HUES48 (cell line): ENCODE measurements at regions not wholly inside any gene's neighbourhood (a gene's known extent, or its start where the extent isn't known, plus 50 kb on each side); places are given as distances from the start of the nearest gene placed in this dataset.

Experiments
- H3K27ac ChIP-seq: one replicate; pipeline ENCODE4 v1.7.0; 2013; ENCODE audit warnings: low read depth, low read length, inconsistent platforms
- H3K27me3 ChIP-seq: 2 replicates; pipeline ENCODE4 v1.6.1; 2013; ENCODE audit warnings: mild to moderate bottlenecking, low read length; ENCODE audit not compliant: control insufficient read depth, insufficient read depth
- H3K36me3 ChIP-seq: 2 replicates; pipeline ENCODE4 v1.6.1; 2013; ENCODE audit warnings: low read length; ENCODE audit not compliant: control insufficient read depth, insufficient read depth
- H3K4me1 ChIP-seq: 2 replicates; pipeline ENCODE4 v1.6.1; 2013; ENCODE audit warnings: mild to moderate bottlenecking, low read length; ENCODE audit not compliant: control insufficient read depth, insufficient read depth
- H3K4me3 ChIP-seq: 2 replicates; pipeline ENCODE4 v1.5.1; 2013; ENCODE audit warnings: mild to moderate bottlenecking, low read depth, low read length
- H3K9ac ChIP-seq: 2 replicates; pipeline ENCODE4 v1.6.1; 2013; ENCODE audit warnings: mild to moderate bottlenecking, low read depth, low read length, moderate library complexity
- H3K9me3 ChIP-seq: 2 replicates; pipeline ENCODE4 v1.6.1; 2013; ENCODE audit warnings: low read length; ENCODE audit not compliant: control insufficient read depth, insufficient read depth

DNA sequence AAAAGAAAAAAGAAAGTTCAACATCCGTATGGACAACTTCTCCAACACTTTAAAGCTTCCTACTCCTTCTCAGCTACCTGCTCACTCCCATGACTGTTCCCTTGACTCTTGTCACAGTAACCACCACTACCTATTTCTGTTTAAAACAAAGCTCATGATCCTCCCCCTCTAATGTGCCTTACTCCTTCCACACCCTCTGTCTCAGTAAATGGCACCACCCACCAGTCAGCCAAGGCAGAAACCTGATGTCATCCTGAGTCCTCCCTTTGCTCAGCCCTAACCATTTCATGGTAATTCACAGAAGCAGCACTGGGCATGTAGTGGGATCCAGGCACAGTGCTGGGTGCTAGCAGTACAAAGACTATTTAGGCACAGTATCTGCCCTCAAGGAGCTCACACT lies 63.0 kb upstream of the PPM1J start:
- Histone ChIP-seq H3K4me1 (no peaks in the 10 kb centered on the region), H3K36me3 (no peaks in the 10 kb centered on the region), H3K27ac (no peak overlapping the region), H3K4me3 (no peak overlapping the region), H3K27me3 (no peaks in the 10 kb centered on the region; the same call in 1 of the 2 replicates), H3K9ac (no peak overlapping the region), H3K9me3 (peaks cover 5% of the 10 kb centered on the region)

DNA sequence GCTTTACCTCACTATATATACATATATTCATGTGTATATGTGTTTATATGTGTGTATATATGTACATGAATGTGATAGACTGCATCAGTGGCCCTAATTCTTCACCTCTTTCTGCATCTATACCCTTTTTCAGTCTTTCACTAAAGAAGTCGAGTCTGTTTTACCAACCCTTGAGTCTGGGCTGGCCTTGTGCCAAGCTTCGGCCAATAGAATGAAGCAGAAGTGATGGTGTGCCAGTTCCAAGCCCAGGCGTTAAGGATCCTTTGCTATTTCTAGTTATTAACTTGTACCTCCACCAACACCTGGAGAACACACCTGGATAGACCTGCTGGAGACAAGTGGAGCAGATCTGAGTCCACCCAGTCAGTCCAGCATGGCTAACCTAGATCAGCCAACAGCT lies 61.6 kb upstream of the PPM1J start:
- Histone ChIP-seq H3K36me3 (no peaks in the 10 kb centered on the region), H3K27ac (no peak overlapping the region), H3K9me3 (peaks cover 3% of the 10 kb centered on the region; the same call in 1 of the 2 replicates), H3K9ac (no peak overlapping the region), H3K27me3 (no peaks in the 10 kb centered on the region; the same call in 1 of the 2 replicates), H3K4me1 (no peaks in the 10 kb centered on the region), H3K4me3 (no peak overlapping the region)

DNA sequence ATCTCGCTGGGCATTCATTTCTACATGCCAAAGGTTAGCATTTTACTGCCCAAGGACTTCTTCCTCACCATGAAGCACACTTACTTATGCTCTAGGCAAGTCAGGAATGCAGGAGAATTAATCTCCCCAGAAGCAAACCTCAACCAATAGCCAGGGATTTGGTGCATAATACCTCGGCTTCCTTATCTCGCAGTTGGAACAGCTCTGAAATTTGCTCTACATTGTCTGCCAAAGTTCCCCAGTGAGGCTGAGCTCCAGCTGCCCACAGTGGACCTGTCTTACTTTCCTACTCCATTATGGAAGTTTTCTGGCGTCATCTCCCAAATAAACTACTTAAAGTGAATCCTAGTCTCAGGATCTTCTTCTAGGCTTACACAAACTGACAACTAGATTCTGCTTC lies 57.6 kb upstream of the PPM1J start:
- Histone ChIP-seq H3K27ac (no peak overlapping the region), H3K36me3 (no peaks in the 10 kb centered on the region), H3K9ac (no peak overlapping the region), H3K27me3 (no peaks in the 10 kb centered on the region), H3K4me3 (no peak overlapping the region), H3K9me3 (peaks cover 3% of the 10 kb centered on the region; the same call in 1 of the 2 replicates), H3K4me1 (no peaks in the 10 kb centered on the region)

DNA sequence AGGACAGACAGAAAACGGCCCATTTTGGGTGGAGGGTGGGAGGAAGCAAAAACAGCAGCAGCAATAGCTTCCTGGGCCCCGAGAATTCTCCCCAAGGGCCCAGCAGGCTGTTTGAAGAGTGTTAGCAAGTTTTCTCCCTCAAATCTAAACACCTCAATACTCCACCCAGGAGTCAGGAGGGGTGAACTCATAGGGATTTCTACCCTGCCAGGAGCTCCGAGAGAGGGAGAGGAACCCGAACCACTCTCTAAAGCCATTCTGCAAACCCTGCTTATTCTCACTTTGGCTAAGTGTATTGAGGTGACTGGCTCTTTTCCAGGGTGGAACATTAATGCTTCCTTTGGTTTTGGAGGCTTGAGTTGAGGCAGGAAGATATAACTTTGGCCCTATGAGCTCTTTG lies 55.6 kb upstream of the PPM1J start:
- no peaks in the 10 kb centered on the region for H3K4me1 ChIP-seq
- H3K9ac ChIP-seq = no peak overlapping the region
- H3K9me3 ChIP-seq = peaks cover 3% of the 10 kb centered on the region; the same call in 1 of the 2 replicates
- no peaks in the 10 kb centered on the region for H3K27me3 ChIP-seq
- no peak overlapping the region for H3K4me3 ChIP-seq
- H3K36me3 ChIP-seq = no peaks in the 10 kb centered on the region
- no peak overlapping the region for H3K27ac ChIP-seq

DNA sequence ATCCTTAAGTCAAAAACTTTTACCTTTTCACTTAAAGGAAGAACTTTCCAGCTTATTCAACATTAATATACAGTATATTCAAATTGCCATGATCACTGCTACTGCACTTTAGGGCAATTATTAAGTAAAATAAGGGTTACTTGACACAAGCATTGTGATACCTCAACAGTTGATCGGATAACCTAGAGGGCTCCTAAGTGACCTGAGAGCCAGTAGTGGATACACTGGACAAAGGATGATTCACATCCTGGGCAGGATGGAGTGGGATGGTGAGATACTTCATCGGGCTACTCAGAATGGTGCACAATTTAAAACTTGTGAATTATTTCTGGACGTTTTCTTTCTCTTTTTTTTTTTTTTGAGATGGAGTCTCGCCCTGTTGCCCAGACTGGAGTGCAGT lies 54.5 kb upstream of the PPM1J start:
- H3K4me3 ChIP-seq = no peak overlapping the region
- H3K27me3 ChIP-seq = no peaks in the 10 kb centered on the region
- H3K4me1 ChIP-seq = no peaks in the 10 kb centered on the region
- H3K36me3 ChIP-seq = no peaks in the 10 kb centered on the region
- H3K27ac ChIP-seq = no peak overlapping the region
- H3K9ac ChIP-seq = no peak overlapping the region
- peaks cover 3% of the 10 kb centered on the region; the same call in 1 of the 2 replicates for H3K9me3 ChIP-seq

DNA sequence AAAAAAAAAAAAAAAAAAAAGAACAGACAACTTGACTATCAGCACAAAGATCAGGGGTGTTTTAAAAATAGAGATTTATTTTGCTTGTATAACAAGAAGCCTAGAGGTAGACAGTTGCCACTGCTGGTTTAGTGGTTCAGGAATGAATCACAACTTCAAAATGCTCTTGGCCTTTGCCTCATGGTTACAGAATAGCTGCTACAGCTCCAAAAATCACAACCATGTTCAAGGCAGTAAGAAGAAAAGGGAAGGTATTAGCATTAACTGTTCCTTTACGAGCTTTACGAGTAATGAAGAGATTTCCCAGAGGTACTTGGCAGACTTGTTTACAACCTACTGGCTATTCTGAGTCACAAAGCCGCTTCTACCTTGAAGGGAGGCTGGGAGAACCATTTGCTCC lies 52.5 kb upstream of the PPM1J start:
- peaks cover 11% of the 10 kb centered on the region for H3K4me1 ChIP-seq
- no peak overlapping the region for H3K9ac ChIP-seq
- H3K9me3 ChIP-seq = peaks cover 1% of the 10 kb centered on the region; the same call in 1 of the 2 replicates
- no peaks in the 10 kb centered on the region for H3K36me3 ChIP-seq
- no peak overlapping the region for H3K27ac ChIP-seq
- H3K4me3 ChIP-seq = no peak overlapping the region
- H3K27me3 ChIP-seq = no peaks in the 10 kb centered on the region
